ENCODE measurements at regions not wholly inside any gene's neighbourhood (a gene's known extent, or its start where the extent isn't known, plus 50 kb on each side); places are given as distances from the start of the nearest gene placed in this dataset.
"Not testable (repeated sequence)": the region's sequence is repeated elsewhere in the genome, so short reads cannot be mapped to it uniquely, and the experiment has no call there.

GRCh38 chr12:34305176-34305575, 282.9 kb downstream of the ALG10 start:
- no peak for DNase-seq

- no peak for DNase-seq
These were observed 284.0 kb downstream of the ALG10 start for GRCh38 chr12:34306133-34306830.

DNA sequence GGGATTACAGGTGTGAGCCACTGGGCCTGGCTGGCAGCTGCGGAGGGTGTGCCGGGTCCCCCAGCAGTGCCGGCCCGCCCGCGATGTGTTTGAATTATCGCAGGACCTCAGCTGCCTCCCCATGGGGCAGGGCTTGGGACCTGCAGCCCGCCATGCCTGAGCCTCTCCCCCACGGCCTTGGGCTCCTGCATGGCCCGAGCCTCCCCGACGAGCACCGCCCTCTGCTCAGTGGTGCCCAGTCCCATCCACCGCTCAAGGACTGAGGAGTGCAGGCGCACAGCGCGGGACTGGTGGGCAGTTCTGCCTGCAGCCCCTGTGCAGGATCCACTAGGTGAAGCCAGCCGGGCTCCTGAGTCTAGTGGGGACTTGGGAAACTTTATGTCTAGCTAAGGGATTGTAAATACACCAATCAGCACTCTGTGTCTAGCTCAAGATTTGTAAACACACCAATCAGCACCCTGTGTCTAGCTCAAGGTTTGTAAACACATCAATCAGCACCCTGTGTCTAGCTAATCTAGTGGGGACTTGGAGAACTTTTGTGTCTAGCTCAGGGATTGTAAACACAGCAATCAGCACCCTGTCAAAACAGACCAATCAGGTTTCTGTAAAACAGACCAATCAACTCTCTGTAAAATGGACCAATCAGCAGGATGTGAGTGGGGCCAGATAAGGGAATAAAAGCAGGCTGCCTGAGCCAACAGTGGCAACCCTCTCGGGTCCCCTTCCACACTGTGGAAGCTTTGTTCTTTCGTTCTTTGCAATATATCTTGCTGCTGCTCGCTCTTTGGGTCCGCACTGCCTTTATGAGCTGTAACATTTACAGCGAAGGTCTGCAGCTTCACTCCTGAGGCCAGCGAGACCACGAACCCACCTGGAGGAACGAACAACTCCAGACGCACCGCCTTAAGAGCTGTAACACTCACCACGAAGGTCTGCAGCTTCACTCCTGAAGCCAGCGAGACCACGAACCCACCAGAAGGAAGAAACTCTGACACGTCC, 287.8 kb downstream of the ALG10 start:
- DNase-seq = not testable (repeated sequence)

DNA sequence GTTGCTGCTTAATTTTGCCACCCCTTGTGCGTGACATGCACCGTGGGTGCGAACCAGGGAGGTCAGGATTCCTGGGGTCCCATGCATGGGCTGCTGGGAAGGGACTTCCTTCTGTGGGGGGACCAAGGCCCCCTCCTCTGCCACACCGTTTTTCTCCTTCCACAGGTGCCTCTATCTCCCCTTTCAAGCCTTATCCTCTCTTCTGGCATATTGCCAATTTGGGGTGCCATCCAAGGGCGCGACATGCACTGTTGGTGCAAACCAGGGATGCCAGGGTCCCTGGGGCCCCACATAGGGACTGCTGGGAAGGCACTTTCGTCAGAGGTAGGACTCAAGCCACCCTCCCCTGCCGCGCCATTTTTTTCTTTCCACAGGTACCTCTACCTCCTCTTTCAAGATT, 289.0 kb downstream of the ALG10 start:
- no peak for DNase-seq

DNA sequence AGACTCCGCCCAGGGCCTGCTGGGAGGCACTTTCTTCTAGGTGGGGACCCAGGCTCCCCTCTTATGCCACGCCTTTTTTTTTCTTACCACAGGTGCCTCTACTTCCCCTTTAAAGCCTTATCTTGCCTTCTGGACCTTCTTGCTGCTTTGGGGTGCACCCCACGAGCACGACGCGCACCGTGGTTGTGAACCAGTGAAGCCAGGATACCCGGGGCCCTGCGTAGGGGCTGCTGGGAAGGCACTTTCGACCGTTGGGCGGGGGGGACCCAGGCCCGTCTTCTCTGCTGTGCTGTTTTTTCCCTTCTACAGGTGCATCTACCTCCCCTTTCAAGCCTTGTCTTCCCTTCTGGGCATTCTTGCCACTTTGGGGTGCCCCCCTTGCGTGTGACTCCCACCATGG, 305.4 kb downstream of the ALG10 start:
- DNase-seq = no peak

DNA sequence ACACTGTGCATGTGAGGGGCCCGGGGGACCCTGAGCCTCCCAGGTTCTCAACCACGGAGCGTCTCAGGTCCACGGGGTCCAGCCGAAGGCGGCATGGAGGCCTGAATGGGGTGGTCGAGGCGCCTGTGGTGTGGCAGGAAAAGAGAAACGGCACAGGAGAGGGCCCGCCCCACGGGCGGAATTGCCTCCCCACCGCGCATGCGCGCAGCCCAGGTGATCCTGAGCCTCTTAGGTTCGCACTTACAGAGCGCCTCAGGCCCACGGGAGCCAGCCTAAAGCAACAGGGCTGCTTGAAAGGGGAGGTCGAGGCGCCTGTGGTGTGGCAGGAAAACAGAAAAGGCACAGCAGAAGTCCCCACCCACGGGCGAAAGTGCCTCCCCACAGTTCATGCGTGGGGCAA, 311.0 kb downstream of the ALG10 start:
- no peak for DNase-seq

- DNase-seq = no peak
These were observed 312.2 kb downstream of the ALG10 start for GRCh38 chr12:34334538-34334937.

GRCh38 chr12:34334953-34335743, 312.9 kb downstream of the ALG10 start:
- no peak for DNase-seq

DNA sequence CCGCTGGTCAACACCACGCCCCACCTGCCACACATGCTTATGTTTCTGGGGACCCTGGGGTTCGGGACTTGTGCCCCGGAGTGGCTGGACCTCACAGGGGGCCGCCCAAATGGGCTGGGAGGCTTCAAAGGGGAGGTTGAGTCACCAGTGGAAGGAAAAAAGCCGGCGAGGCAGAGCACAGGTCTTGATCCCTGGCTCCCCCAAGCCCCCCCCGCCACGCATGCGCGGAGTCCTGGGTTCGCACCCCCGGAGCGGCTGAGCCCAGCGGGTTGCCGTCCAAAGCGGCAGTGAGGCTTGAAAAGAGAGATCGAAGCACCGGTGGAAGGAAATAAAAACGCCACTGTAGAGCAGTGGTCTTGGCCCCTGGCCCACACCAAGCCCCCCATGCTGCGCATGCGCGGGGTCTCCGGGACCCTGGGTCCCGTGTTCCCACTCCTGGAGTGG, 313.5 kb downstream of the ALG10 start:
- no peak for DNase-seq

GRCh38 chr12:34336619-34337465, 314.5 kb downstream of the ALG10 start:
- DNase-seq = no peak

DNA sequence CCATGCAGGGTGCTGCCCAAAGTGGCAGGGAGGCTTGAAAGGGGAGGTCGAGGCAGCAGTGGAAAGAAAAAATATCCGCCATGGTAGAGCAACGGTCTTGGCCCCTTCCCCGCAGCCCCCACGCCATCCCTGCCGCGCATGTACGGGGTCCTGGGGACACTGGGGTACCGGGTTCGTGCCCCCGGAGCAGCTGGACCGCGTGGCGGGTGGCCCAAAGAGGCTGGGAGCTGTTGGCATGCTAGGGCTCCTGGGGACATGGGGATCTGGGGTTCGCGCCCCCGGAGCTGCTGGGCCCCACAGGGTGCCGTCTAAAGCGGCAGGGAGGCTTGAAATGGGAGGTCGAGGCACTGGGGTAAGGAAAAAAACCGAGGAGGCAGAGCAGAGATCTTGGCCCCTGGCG, 316.5 kb downstream of the ALG10 start:
- no peak for DNase-seq

DNA sequence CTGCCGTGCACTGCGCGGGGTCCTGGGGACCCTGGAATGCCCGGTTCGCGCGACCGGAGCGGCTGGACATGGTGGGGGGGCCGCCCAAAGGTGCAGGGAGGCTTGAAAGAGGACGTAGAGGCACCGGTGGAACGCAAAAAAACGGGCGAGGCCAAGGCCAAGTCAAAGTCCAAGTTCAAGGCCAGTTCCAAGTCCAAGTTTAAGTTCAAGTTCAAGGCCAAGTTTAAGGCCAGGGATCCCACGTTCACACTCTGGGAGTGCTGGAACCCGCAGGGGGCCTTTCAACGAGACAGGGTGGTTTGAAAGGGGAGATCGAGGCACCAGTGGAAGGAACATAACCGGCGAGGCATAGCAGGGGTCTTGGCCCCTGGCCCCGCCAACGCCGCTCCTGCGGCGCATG, 317.6 kb downstream of the ALG10 start:
- no peak for DNase-seq

DNA sequence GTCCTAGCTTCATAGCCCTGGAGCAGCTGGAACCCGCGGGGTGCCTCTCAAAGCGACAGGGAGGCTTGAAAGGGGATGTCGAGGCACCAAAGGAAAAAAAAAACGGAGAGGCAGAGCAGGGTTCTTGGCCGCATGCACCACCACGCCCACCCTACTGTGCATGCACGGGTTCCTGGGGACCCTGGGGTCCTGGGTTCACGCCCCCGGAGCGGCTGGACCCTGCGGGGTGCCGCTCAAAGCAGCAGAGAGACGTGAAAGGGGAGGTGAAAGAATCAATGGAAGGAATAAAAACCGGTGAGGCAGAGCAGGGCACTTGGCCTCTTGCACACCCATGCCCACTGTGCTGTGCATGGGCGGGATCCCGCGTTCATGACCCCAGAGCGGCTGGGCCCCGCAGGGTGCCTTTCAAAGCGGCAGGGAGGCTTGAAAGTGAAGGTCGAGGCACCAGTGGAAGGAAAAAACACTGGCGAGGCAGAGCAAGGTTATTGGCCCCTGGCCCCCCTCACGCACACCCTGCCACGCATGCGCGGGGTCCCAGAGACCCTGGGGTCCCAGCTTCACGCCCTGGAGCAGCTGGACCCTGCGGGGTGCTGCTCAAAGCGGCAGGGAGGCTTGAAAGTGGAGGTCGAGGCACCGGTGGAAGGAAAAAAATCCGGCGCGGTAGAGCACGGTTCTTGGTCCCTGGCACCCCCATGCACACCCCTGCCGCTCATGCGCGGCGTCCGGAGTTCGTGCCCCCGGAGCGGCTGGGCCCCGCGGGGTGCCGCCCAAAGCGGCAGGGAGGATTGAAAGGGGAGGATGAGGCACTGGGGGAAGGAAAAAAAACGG, 318.5 kb downstream of the ALG10 start:
- no peak for DNase-seq

GRCh38 chr12:34341362-34341733, 319.1 kb downstream of the ALG10 start:
- DNase-seq = no peak

DNA sequence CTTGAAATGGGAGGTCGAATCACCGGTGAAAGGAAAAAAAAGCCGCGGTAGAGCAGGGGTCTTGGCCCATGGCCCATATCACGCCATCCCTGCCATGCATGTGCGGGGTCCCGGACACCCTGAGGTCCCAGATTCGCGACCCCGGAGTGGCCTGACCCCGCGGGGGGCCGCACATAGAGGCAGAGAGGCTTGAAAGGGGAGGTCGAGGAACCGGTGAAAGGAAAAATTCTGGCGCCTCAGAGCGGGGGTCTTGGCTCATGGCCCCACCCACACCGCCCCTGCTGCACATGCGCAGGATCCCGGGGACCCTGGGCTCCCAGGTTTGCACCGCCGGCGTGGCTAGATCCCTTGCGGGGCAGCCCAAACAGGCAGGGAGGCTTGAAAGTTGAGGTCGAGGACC, 319.8 kb downstream of the ALG10 start:
- DNase-seq = no peak

GRCh38 chr12:34343345-34343744, 321.0 kb downstream of the ALG10 start:
- no peak for DNase-seq

- DNase-seq = no peak
These were observed 321.5 kb downstream of the ALG10 start for GRCh38 chr12:34343766-34344165.

GRCh38 chr12:34344851-34345522, 322.7 kb downstream of the ALG10 start:
- no peak for DNase-seq

GRCh38 chr12:34345801-34346200, 323.5 kb downstream of the ALG10 start:
- no peak for DNase-seq

GRCh38 chr12:34346372-34347034, 324.2 kb downstream of the ALG10 start:
- no peak for DNase-seq
